Neural progenitor cell (in vitro differentiated cells): ENCODE measurements at regions not wholly inside any gene's neighbourhood (a gene's known extent, or its start where the extent isn't known, plus 50 kb on each side); places are given as distances from the start of the nearest gene placed in this dataset.

Experiments used
- CTCF ChIP-seq: fragments of 200-600 bp; sonication (generic); IDR thresholded peaks from 2 replicates; pipeline ENCODE4 v1.5.1; 2017; ENCODE audit warnings: antibody characterized with exemption, mild to moderate bottlenecking
- EZH2 ChIP-seq: fragments of 200-600 bp; sonication (generic); IDR thresholded peaks from 2 replicates; pipeline ENCODE4 v1.6.1; 2017; ENCODE audit warnings: antibody characterized with exemption, mild to moderate bottlenecking, moderate library complexity
- EZH2phosphoT487 ChIP-seq: fragments of 200-600 bp; sonication (generic); IDR thresholded peaks from 2 replicates; pipeline ENCODE4 v1.6.1; 2017; ENCODE audit warnings: antibody characterized with exemption

GRCh38 chr4:102400898-102401297 lies 55.6 kb upstream of the SLC39A8 start:
- TF ChIP-seq CTCF (no peak), EZH2 (no peak), EZH2phosphoT487 (no peak)
